H9 (cell line): ENCODE measurements at regions not wholly inside any gene's neighbourhood (a gene's known extent, or its start where the extent isn't known, plus 50 kb on each side); places are given as distances from the start of the nearest gene placed in this dataset.

Source experiments
- DNase-seq: peaks from one replicate; pipeline ENCODE4 v3.0.0-alpha.2; 2017
- H2AFZ ChIP-seq: one replicate; pipeline ENCODE4 v1.6.1; 2013; ENCODE audit warnings: mild to moderate bottlenecking, low read length, control low read depth, moderate library complexity
- H2AK5ac ChIP-seq: 2 replicates; pipeline ENCODE4 v1.6.1; 2013; ENCODE audit warnings: low read length, control low read depth, mixed read lengths; ENCODE audit not compliant: insufficient read length
- H2BK120ac ChIP-seq: one replicate; pipeline ENCODE4 v1.6.1; 2013; ENCODE audit warnings: low read depth, mild to moderate bottlenecking, low read length, control low read depth, inconsistent platforms; ENCODE audit not compliant: poor library complexity, severe bottlenecking
- H2BK12ac ChIP-seq: 2 replicates; pipeline ENCODE4 v1.6.1; 2013; ENCODE audit warnings: low read length, control low read depth, mixed read lengths, low read depth; ENCODE audit not compliant: insufficient read length
- H2BK15ac ChIP-seq: 2 replicates; pipeline ENCODE4 v1.6.1; 2013; ENCODE audit warnings: low read depth, low read length, control low read depth
- H2BK20ac ChIP-seq: one replicate; pipeline ENCODE4 v1.6.1; 2013; ENCODE audit warnings: low read depth, mild to moderate bottlenecking, low read length, control low read depth, inconsistent platforms; ENCODE audit not compliant: poor library complexity, severe bottlenecking
- H2BK5ac ChIP-seq: 2 replicates; pipeline ENCODE4 v1.6.1; 2013; ENCODE audit warnings: low read length, control low read depth, mixed read lengths; ENCODE audit not compliant: insufficient read length
- H3K14ac ChIP-seq: 2 replicates; pipeline ENCODE4 v1.6.1; 2013; ENCODE audit warnings: low read length, control low read depth; ENCODE audit not compliant: insufficient read depth
- H3K18ac ChIP-seq: 2 replicates; pipeline ENCODE4 v1.6.1; 2013; ENCODE audit warnings: low read depth, mild to moderate bottlenecking, mixed read lengths, low read length, control low read depth; ENCODE audit not compliant: insufficient read length
- H3K23ac ChIP-seq: 2 replicates; pipeline ENCODE4 v1.6.1; 2013; ENCODE audit warnings: low read length, control low read depth, mixed read lengths, low read depth; ENCODE audit not compliant: insufficient read length
- H3K23me2 ChIP-seq: 2 replicates; pipeline ENCODE4 v1.6.1; 2013; ENCODE audit warnings: low read depth, mild to moderate bottlenecking, mixed read lengths, low read length, control low read depth; ENCODE audit not compliant: insufficient read length, poor library complexity, severe bottlenecking
- H3K27ac ChIP-seq: 2 replicates; pipeline ENCODE4 v1.5.1; 2013; ENCODE audit warnings: low read length, control low read depth, mixed read lengths, low read depth; ENCODE audit not compliant: insufficient read length
- H3K27me3 ChIP-seq: 2 replicates; pipeline ENCODE4 v1.6.1; 2013; ENCODE audit warnings: low read length, control low read depth, inconsistent platforms; ENCODE audit not compliant: insufficient read depth
- H3K4ac ChIP-seq: 2 replicates; pipeline ENCODE4 v1.6.1; 2013; ENCODE audit warnings: low read depth, mild to moderate bottlenecking, control low read depth, inconsistent platforms, low read length, moderate library complexity
- H3K4me1 ChIP-seq: 2 replicates; pipeline ENCODE4 v1.6.1; 2013; ENCODE audit warnings: low read length, control low read depth, inconsistent platforms; ENCODE audit not compliant: insufficient read depth
- H3K4me2 ChIP-seq: 2 replicates; pipeline ENCODE4 v1.6.1; 2013; ENCODE audit warnings: low read length, control low read depth, mixed read lengths; ENCODE audit not compliant: insufficient read length, insufficient read depth
- H3K56ac ChIP-seq: 2 replicates; pipeline ENCODE4 v1.6.1; 2013; ENCODE audit warnings: low read depth, mild to moderate bottlenecking, mixed read lengths, low read length, control low read depth; ENCODE audit not compliant: insufficient read length
- H3K79me1 ChIP-seq: 2 replicates; pipeline ENCODE4 v1.6.1; 2013; ENCODE audit warnings: low read depth, mild to moderate bottlenecking, moderate library complexity, low read length, control low read depth, inconsistent platforms; ENCODE audit not compliant: insufficient read depth, poor library complexity, severe bottlenecking
- H3K79me2 ChIP-seq: 2 replicates; pipeline ENCODE4 v1.6.1; 2013; ENCODE audit warnings: low read length, control low read depth, inconsistent platforms; ENCODE audit not compliant: insufficient read depth
- H3K9ac ChIP-seq: 2 replicates; pipeline ENCODE4 v1.6.1; 2013; ENCODE audit warnings: low read length, control low read depth, mixed read lengths; ENCODE audit not compliant: insufficient read length; ENCODE audit errors: extremely low read depth
- H3K9me3 ChIP-seq: one replicate; pipeline ENCODE4 v1.6.1; 2013; ENCODE audit warnings: low read depth, low read length, inconsistent platforms; ENCODE audit not compliant: control insufficient read depth
- H3T11ph ChIP-seq: one replicate; pipeline ENCODE4 v1.6.1; 2013; ENCODE audit warnings: mild to moderate bottlenecking, low read length, control low read depth, inconsistent platforms
- H4K20me1 ChIP-seq: one replicate; pipeline ENCODE4 v1.6.1; 2013; ENCODE audit not compliant: control insufficient read depth, insufficient read length, insufficient read depth
- H4K5ac ChIP-seq: 2 replicates; pipeline ENCODE4 v1.6.1; 2013; ENCODE audit warnings: low read depth, mild to moderate bottlenecking, mixed read lengths, low read length, control low read depth; ENCODE audit not compliant: insufficient read length
- H4K8ac ChIP-seq: replicated peaks from 2 replicates; pipeline ENCODE4 v1.6.1; 2013; ENCODE audit warnings: low read length, control low read depth, mixed read lengths, low read depth; ENCODE audit not compliant: insufficient read length
- H4K91ac ChIP-seq: 2 replicates; pipeline ENCODE4 v1.6.1; 2013; ENCODE audit warnings: low read depth, mild to moderate bottlenecking, moderate library complexity, mixed read lengths, low read length, control low read depth; ENCODE audit not compliant: insufficient read length
- H3K27ac Mint-ChIP-seq, 3 experiments: 2 replicates in 2 of 3; 3 replicates in 1 of 3; pipeline ENCODE4 v1.8.0; 2020 to 2021; ENCODE audit warnings: mixed read lengths in 3 of 3, mild to moderate bottlenecking in 1 of 3, moderate library complexity in 1 of 3
- H3K27me3 Mint-ChIP-seq: 2 replicates; pipeline ENCODE4 v1.8.0; 2021; ENCODE audit warnings: low read depth, mild to moderate bottlenecking, moderate library complexity, mixed read lengths
- H3K36me3 Mint-ChIP-seq, 3 experiments: 2 replicates in 2 of 3; 3 replicates in 1 of 3; pipeline ENCODE4 v1.8.0; 2020 to 2021; ENCODE audit warnings: low read depth in 3 of 3, mixed read lengths in 3 of 3; ENCODE audit not compliant: insufficient read depth in 1 of 3
- H3K4me1 Mint-ChIP-seq, 2 experiments: 2 replicates each; pipeline ENCODE4 v1.8.0; 2020; ENCODE audit warnings: mixed read lengths in 2 of 2
- H3K4me3 Mint-ChIP-seq, 2 experiments: 2 replicates in 1 of 2; 3 replicates in 1 of 2; pipeline ENCODE4 v1.8.0; 2020 to 2021; ENCODE audit warnings: mild to moderate bottlenecking in 2 of 2, mixed read lengths in 2 of 2, moderate library complexity in 1 of 2
- H3K9me3 Mint-ChIP-seq, 2 experiments: 2 replicates in 1 of 2; 3 replicates in 1 of 2; pipeline ENCODE4 v1.8.0; 2020; ENCODE audit warnings: mild to moderate bottlenecking in 2 of 2, mixed read lengths in 2 of 2, moderate library complexity in 1 of 2
- CTCF ChIP-seq: fragments of 200-600 bp; sonication (generic); conservative IDR thresholded peaks from 3 replicates; pipeline ENCODE4 v1.8.0; 2021; ENCODE audit warnings: antibody characterized with exemption, mild to moderate bottlenecking
- WGBS: extraction: QIAGEN DNeasy Blood & Tissue Kit; methylation state at CpG from one replicate; pipeline ENCODE4 v1.1.7; 2013; ENCODE audit warnings: missing lambda C conversion rate, low lambda C conversion rate, mixed read lengths; ENCODE audit not compliant: insufficient read length; ENCODE audit errors: extremely low coverage; 5-methylcytosine and 5-hydroxymethylcytosine counted together

- no peak overlapping the region for H2BK20ac ChIP-seq
- Mint-ChIP-seq H3K9me3 (no peaks in the 10 kb centered on the region; a peak in 1 of 5 replicates), H3K4me3 (no peak overlapping the region; a peak in 1 of 5 replicates), H3K36me3 (no peaks in the 10 kb centered on the region; a peak in 1 of 7 replicates), H3K27me3 (peaks cover 2% of the 10 kb centered on the region; the same call in 1 of the 2 replicates), H3K27ac (no peak overlapping the region), H3K4me1 (peaks cover 21 to 23% of the 10 kb centered on the region in 2 experiments)
- H3K27ac ChIP-seq: no peak overlapping the region
- no peak overlapping the region for H3K4me2 ChIP-seq
- H3K14ac ChIP-seq: no peak overlapping the region
- H3K23ac ChIP-seq: no peak overlapping the region
- H4K5ac ChIP-seq: no peak overlapping the region
- no peak overlapping the region for H3T11ph ChIP-seq
- no CpG with 5 or more reads among the region's 10 CpGs for WGBS
- no peak overlapping the region for H4K91ac ChIP-seq
- H3K23me2 ChIP-seq: no peaks in the 10 kb centered on the region
- DNase-seq: no peak
- no peak overlapping the region for H2BK15ac ChIP-seq
- no peak overlapping the region for H3K56ac ChIP-seq
- H4K8ac ChIP-seq: no peak overlapping the region
- no peaks in the 10 kb centered on the region for H3K27me3 ChIP-seq
- no peak overlapping the region for H2AK5ac ChIP-seq
- no peak overlapping the region for H3K9ac ChIP-seq
- H2BK5ac ChIP-seq: no peak overlapping the region
- H3K4me1 ChIP-seq: no peaks in the 10 kb centered on the region
- H3K9me3 ChIP-seq: no peaks in the 10 kb centered on the region
- H2BK120ac ChIP-seq: no peak overlapping the region
- H4K20me1 ChIP-seq: no peaks in the 10 kb centered on the region
- H3K79me1 ChIP-seq: no peaks in the 10 kb centered on the region
- H3K18ac ChIP-seq: no peak overlapping the region
- H2AFZ ChIP-seq: no peak overlapping the region
- TF ChIP-seq CTCF: no peak
- no peaks in the 10 kb centered on the region for H3K79me2 ChIP-seq
- no peak overlapping the region for H3K4ac ChIP-seq
- no peak overlapping the region for H2BK12ac ChIP-seq
Observed at GRCh38 chr4:23967281-23967680, 77.4 kb upstream of the PPARGC1A start.
